ENCODE measurements at regions not wholly inside any gene's neighbourhood (a gene's known extent, or its start where the extent isn't known, plus 50 kb on each side); places are given as distances from the start of the nearest gene placed in this dataset.

DNA sequence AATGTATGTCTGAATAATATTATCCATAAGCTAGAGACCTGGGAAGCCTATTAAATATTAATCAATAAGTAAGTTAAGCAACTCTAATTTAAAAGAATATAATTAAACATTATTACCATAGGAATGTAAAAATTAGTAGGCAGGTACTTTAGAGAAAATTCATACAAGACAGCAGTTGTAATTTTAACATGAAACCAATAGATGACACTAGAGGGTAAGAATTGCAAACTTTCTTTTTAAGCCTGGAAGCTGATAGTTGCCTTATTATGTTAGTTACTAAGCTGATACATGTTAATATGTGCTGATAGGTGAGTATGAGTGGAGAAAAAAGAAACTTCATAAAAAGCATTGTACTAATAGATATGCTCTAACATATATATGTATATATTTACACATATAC, 1157.4 kb downstream of the FAM133A start:
- TF ChIP-seq CTCF (conservative IDR thresholded peaks at IDR 0.05), result peak; percentile 73
- TF ChIP-seq EZH2 (IDR thresholded peaks at IDR 0.05; ENCODE audit: low read depth), result no peak

Data from PC-9 (cell line).